Left ventricle myocardium inferior (tissue), 1 donor: ENCODE measurements at regions not wholly inside any gene's neighbourhood (a gene's known extent, or its start where the extent isn't known, plus 50 kb on each side); places are given as distances from the start of the nearest gene placed in this dataset.

ENCODE experiments used
- DNase-seq: peaks from one replicate; pipeline ENCODE4 v3.0.0-alpha.2; 2020
- H3K27ac ChIP-seq: fragments of 200-600 bp; replicated peaks from 2 replicates; pipeline ENCODE4 v1.8.0; 2021
- H3K27me3 ChIP-seq: fragments of 200-600 bp; 2 replicates; pipeline ENCODE4 v1.8.0; 2021; ENCODE audit warnings: low read depth
- H3K36me3 ChIP-seq: fragments of 200-600 bp; 2 replicates; pipeline ENCODE4 v1.8.0; 2021
- H3K4me1 ChIP-seq: fragments of 200-600 bp; 2 replicates; pipeline ENCODE4 v1.8.0; 2021
- H3K4me3 ChIP-seq: fragments of 200-600 bp; 2 replicates; pipeline ENCODE4 v1.8.0; 2021; ENCODE audit warnings: mild to moderate bottlenecking, moderate library complexity
- H3K9me3 ChIP-seq: fragments of 200-600 bp; replicated peaks from 2 replicates; pipeline ENCODE4 v1.8.0; 2021
- CTCF ChIP-seq: fragments of 200-600 bp; IDR thresholded peaks from 2 replicates; pipeline ENCODE4 v1.8.0; 2021; ENCODE audit warnings: antibody characterized with exemption, mild to moderate bottlenecking, borderline replicate concordance
- intact Hi-C: fragments of 100-400 bp; cut with micrococcal nuclease; formaldehyde crosslinking; loops from one replicate; pipeline ENCODE4 v1.11.0; 2022
- donor health status: DM: no; HTN: yes; CAD: no; lungs with severe emphysema.

DNA sequence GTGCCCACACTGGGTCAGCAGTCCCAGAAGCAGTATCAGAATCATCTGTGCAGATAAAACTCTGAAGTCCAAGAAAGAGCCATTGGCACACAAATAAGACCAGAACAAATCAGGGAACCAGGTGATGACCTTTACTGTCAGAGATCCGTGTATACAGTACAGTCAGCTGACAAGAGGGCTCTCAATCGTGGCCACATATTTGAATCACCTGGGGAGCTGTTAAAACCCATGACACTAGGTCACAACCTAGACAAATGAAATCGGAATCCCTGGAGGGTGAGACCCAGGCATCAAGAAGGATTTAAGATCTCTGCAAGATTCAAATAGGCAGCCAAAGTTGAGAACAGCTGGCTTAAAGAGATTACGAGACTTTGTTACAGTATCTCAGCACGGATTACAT lies 807.1 kb downstream of the RNF144A start:
- intact Hi-C loops, result no loop called here
- peaks cover 7% of the 10 kb centered on the region for H3K27me3 ChIP-seq
- no peaks in the 10 kb centered on the region for H3K4me1 ChIP-seq
- no peak for DNase-seq
- H3K9me3 ChIP-seq, result no peaks in the 10 kb centered on the region
- no peak overlapping the region for H3K27ac ChIP-seq
- no peaks in the 10 kb centered on the region for H3K36me3 ChIP-seq
- no peak overlapping the region for H3K4me3 ChIP-seq
- no peak for TF ChIP-seq CTCF

DNA sequence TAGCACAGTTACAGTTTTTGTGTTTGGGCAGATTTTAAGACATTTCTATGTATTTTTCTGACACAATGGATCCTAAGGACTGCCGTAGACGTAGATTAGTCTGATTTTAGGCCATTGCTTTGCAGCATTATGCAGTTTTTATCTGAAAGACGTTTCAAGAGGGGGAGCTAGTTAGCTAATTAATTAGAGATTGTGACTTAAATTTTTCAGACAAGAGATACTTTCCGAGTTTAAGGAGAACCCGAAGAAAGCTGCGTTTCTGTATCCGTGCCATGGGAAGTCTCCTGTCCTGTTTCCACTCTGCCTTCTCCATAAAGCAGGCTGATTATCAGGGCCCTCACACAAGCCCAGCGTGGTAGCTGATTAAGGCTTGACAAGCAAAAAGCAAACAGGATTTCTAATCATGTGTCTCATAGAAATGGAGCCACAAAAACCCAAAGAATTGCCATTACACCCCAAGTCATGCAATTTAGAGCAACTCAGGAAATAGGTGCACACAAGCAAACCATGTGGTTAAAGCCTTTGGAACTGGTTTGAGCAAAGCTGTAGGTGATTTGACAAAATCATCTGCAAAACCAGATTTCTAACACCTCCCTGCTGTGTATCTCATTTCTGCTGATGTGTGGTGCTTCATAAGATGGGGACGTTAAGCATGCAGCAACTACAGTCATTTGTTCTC lies 808.1 kb downstream of the RNF144A start:
- Histone ChIP-seq H3K36me3 (no peaks in the 10 kb centered on the region), H3K4me3 (no peak overlapping the region), H3K27me3 (peaks cover 7% of the 10 kb centered on the region), H3K4me1 (no peaks in the 10 kb centered on the region), H3K9me3 (no peaks in the 10 kb centered on the region), H3K27ac (no peak overlapping the region)
- TF ChIP-seq CTCF, result peak; percentile 28
- intact Hi-C loops, result no loop called here
- DNase-seq, result no peak

- H3K27ac ChIP-seq, result no peak overlapping the region
- no peak for DNase-seq
- peaks cover 7% of the 10 kb centered on the region for H3K27me3 ChIP-seq
- no peaks in the 10 kb centered on the region for H3K9me3 ChIP-seq
- no peaks in the 10 kb centered on the region for H3K36me3 ChIP-seq
- no peak for TF ChIP-seq CTCF
- no peak overlapping the region for H3K4me3 ChIP-seq
- H3K4me1 ChIP-seq, result no peaks in the 10 kb centered on the region
- intact Hi-C loops, result no loop called here
Observed at GRCh38 chr2:7725850-7726242, 808.6 kb downstream of the RNF144A start.

- Histone ChIP-seq H3K27me3 (peaks cover 7% of the 10 kb centered on the region), H3K27ac (no peak overlapping the region), H3K4me3 (no peak overlapping the region), H3K4me1 (no peaks in the 10 kb centered on the region), H3K9me3 (no peaks in the 10 kb centered on the region), H3K36me3 (no peaks in the 10 kb centered on the region)
- DNase-seq, result no peak
- intact Hi-C loops, result no loop called here
- TF ChIP-seq CTCF, result no peak
Observed at GRCh38 chr2:7726989-7727388, 809.8 kb downstream of the RNF144A start.

GRCh38 chr2:7728388-7728787 lies 811.2 kb downstream of the RNF144A start:
- Histone ChIP-seq H3K4me3 (no peak overlapping the region), H3K4me1 (no peaks in the 10 kb centered on the region), H3K27me3 (peaks cover 7% of the 10 kb centered on the region), H3K36me3 (no peaks in the 10 kb centered on the region), H3K9me3 (no peaks in the 10 kb centered on the region), H3K27ac (no peak overlapping the region)
- no peak for TF ChIP-seq CTCF
- intact Hi-C loops, result no loop called here
- DNase-seq, result no peak
